Endodermal cell (in vitro differentiated cells): ENCODE measurements at regions not wholly inside any gene's neighbourhood (a gene's known extent, or its start where the extent isn't known, plus 50 kb on each side); places are given as distances from the start of the nearest gene placed in this dataset.

ENCODE experiments used
- DNase-seq: peaks from one replicate; pipeline ENCODE4 v3.0.0-alpha.2; 2017
- H3K27ac ChIP-seq: 2 replicates; pipeline ENCODE4 v1.5.1; 2013; ENCODE audit warnings: mild to moderate bottlenecking, low read depth, low read length, moderate library complexity
- H3K27me3 ChIP-seq: 2 replicates; pipeline ENCODE4 v1.6.1; 2013; ENCODE audit warnings: mild to moderate bottlenecking, low read length, moderate library complexity; ENCODE audit not compliant: insufficient read depth, control insufficient read depth, poor library complexity, severe bottlenecking
- H3K36me3 ChIP-seq: 2 replicates; pipeline ENCODE4 v1.7.0; 2013; ENCODE audit warnings: mild to moderate bottlenecking, low read length, moderate library complexity; ENCODE audit not compliant: control insufficient read depth, insufficient read depth
- H3K4me1 ChIP-seq: one replicate; pipeline ENCODE4 v1.7.0; 2013; ENCODE audit warnings: low read length; ENCODE audit not compliant: control insufficient read depth, insufficient read depth
- H3K4me3 ChIP-seq: 2 replicates; pipeline ENCODE4 v1.5.1; 2013; ENCODE audit warnings: mild to moderate bottlenecking, low read length, moderate library complexity
- H3K9ac ChIP-seq: 2 replicates; pipeline ENCODE4 v1.6.1; 2013; ENCODE audit warnings: mild to moderate bottlenecking, low read length, moderate library complexity; ENCODE audit not compliant: poor library complexity, severe bottlenecking; ENCODE audit errors: extremely low read depth
- H3K9me3 ChIP-seq: 2 replicates; pipeline ENCODE4 v1.6.1; 2013; ENCODE audit warnings: mild to moderate bottlenecking, low read length, moderate library complexity; ENCODE audit not compliant: control insufficient read depth
- H3K27ac Mint-ChIP-seq: 2 replicates; pipeline ENCODE4 v1.8.0; 2020; ENCODE audit warnings: mixed read lengths
- H3K27me3 Mint-ChIP-seq: 2 replicates; pipeline ENCODE4 v1.8.0; 2021; ENCODE audit warnings: mild to moderate bottlenecking, mixed read lengths; ENCODE audit not compliant: insufficient read depth
- H3K36me3 Mint-ChIP-seq: 2 replicates; pipeline ENCODE4 v1.8.0; 2020; ENCODE audit warnings: low read depth, mixed read lengths
- H3K4me1 Mint-ChIP-seq: 2 replicates; pipeline ENCODE4 v1.8.0; 2020; ENCODE audit warnings: mixed read lengths
- H3K4me3 Mint-ChIP-seq: 2 replicates; pipeline ENCODE4 v1.8.0; 2020; ENCODE audit warnings: mild to moderate bottlenecking, moderate library complexity, mixed read lengths
- H3K9me3 Mint-ChIP-seq: 2 replicates; pipeline ENCODE4 v1.8.0; 2020; ENCODE audit warnings: mild to moderate bottlenecking, mixed read lengths
- CTCF ChIP-seq: fragments of 200-600 bp; sonication (generic); conservative IDR thresholded peaks from 2 replicates; pipeline ENCODE4 v1.5.0; 2021; ENCODE audit warnings: antibody characterized with exemption, mild to moderate bottlenecking
- whole genome bisulfite sequencing, 2 experiments: methylation state at CpG; one replicate each; pipeline versions ENCODE4 v1.1.5 to v1.1.7; 2013; ENCODE audit warnings: missing lambda C conversion rate in 2 of 2, mixed read lengths in 1 of 2; ENCODE audit not compliant: insufficient coverage in 1 of 2, insufficient read length in 1 of 2; 5-methylcytosine and 5-hydroxymethylcytosine counted together

- Histone ChIP-seq H3K4me1 (no peaks in the 10 kb centered on the region), H3K9ac (no peak overlapping the region), H3K9me3 (no peaks in the 10 kb centered on the region), H3K27ac (no peak overlapping the region), H3K27me3 (no peaks in the 10 kb centered on the region), H3K36me3 (no peaks in the 10 kb centered on the region), H3K4me3 (no peak overlapping the region)
- DNase-seq: no peak
- WGBS, 2 experiments: 84 to 88% methylated on average over 12 to 18 of the region's 18 CpGs
- no peaks in the 10 kb centered on the region for H3K36me3 Mint-ChIP-seq
- H3K4me3 Mint-ChIP-seq: no peak overlapping the region
- peak overlapping the region; percentile 22 for H3K27ac Mint-ChIP-seq
- TF ChIP-seq CTCF: no peak
- H3K4me1 Mint-ChIP-seq: no peaks in the 10 kb centered on the region
- H3K27me3 Mint-ChIP-seq: peaks cover 2% of the 10 kb centered on the region
- no peaks in the 10 kb centered on the region for H3K9me3 Mint-ChIP-seq
Measured at GRCh38 chr20:50296450-50297375, 106.1 kb downstream of the CEBPB start.

- H3K36me3 ChIP-seq: no peaks in the 10 kb centered on the region
- no peak overlapping the region for H3K4me3 Mint-ChIP-seq
- H3K4me1 ChIP-seq: no peaks in the 10 kb centered on the region
- no peak for DNase-seq
- no peaks in the 10 kb centered on the region for H3K27me3 ChIP-seq
- no peaks in the 10 kb centered on the region for H3K9me3 ChIP-seq
- H3K9ac ChIP-seq: no peak overlapping the region
- no peaks in the 10 kb centered on the region for H3K36me3 Mint-ChIP-seq
- 88 to 93% methylated on average over 6 to 14 of the region's 14 CpGs for WGBS, 2 experiments
- H3K27ac Mint-ChIP-seq: no peak overlapping the region
- no peak for TF ChIP-seq CTCF
- no peaks in the 10 kb centered on the region for H3K4me1 Mint-ChIP-seq
- peaks cover 2% of the 10 kb centered on the region for H3K27me3 Mint-ChIP-seq
- no peak overlapping the region for H3K27ac ChIP-seq
- no peak overlapping the region for H3K4me3 ChIP-seq
- H3K9me3 Mint-ChIP-seq: no peaks in the 10 kb centered on the region
Measured at GRCh38 chr20:50297498-50298376, 107.1 kb downstream of the CEBPB start.

- Mint-ChIP-seq H3K36me3 (no peaks in the 10 kb centered on the region), H3K9me3 (no peaks in the 10 kb centered on the region), H3K27ac (no peak overlapping the region), H3K27me3 (peaks cover 2% of the 10 kb centered on the region), H3K4me3 (no peak overlapping the region), H3K4me1 (no peaks in the 10 kb centered on the region)
- H3K4me1 ChIP-seq: no peaks in the 10 kb centered on the region
- no peak for DNase-seq
- no peak overlapping the region for H3K9ac ChIP-seq
- H3K27me3 ChIP-seq: no peaks in the 10 kb centered on the region
- no peak for TF ChIP-seq CTCF
- no peaks in the 10 kb centered on the region for H3K9me3 ChIP-seq
- no peak overlapping the region for H3K27ac ChIP-seq
- H3K36me3 ChIP-seq: no peaks in the 10 kb centered on the region
- H3K4me3 ChIP-seq: no peak overlapping the region
- WGBS, 2 experiments: 87 to 89% methylated on average over 12 to 20 of the region's 20 CpGs
Measured at GRCh38 chr20:50298554-50299324, 108.1 kb downstream of the CEBPB start.
